SK-N-SH treated with all-trans-retinoic acid at 6 μM for 48 hours (cell line): ENCODE measurements at regions not wholly inside any gene's neighbourhood (a gene's known extent, or its start where the extent isn't known, plus 50 kb on each side); places are given as distances from the start of the nearest gene placed in this dataset.

ENCODE experiments used
- GLIS3 ChIP-seq: fragments of 250-450 bp; sonication (Bioruptor Pico); IDR thresholded peaks from 2 replicates; pipeline ENCODE4 v1.5.0; 2020; ENCODE audit warnings: mild to moderate bottlenecking, moderate library complexity
- TCF4 ChIP-seq: fragments of 250-450 bp; sonication (Bioruptor Pico); IDR thresholded peaks from 2 replicates; pipeline ENCODE4 v1.8.0; 2021; ENCODE audit warnings: mild to moderate bottlenecking, moderate library complexity, borderline replicate concordance
- ZFP3 ChIP-seq: fragments of 250-450 bp; sonication (Bioruptor Pico); IDR thresholded peaks from 2 replicates; pipeline ENCODE4 v1.5.0; 2020; ENCODE audit warnings: mild to moderate bottlenecking, moderate library complexity
- ZFP30 ChIP-seq: fragments of 450-650 bp; formaldehyde crosslinking; IDR thresholded peaks from 2 replicates; pipeline ENCODE4 v1.5.0; 2022; ENCODE audit warnings: mild to moderate bottlenecking, moderate library complexity
- ZNF565 ChIP-seq: fragments of 450-650 bp; formaldehyde crosslinking; conservative IDR thresholded peaks from 2 replicates; pipeline ENCODE4 v1.5.0; 2020; ENCODE audit warnings: low read depth, mild to moderate bottlenecking, moderate library complexity
- ZNF8 ChIP-seq: fragments of 450-650 bp; formaldehyde crosslinking; IDR thresholded peaks from 2 replicates; pipeline ENCODE4 v1.5.0; 2020; ENCODE audit warnings: mild to moderate bottlenecking, moderate library complexity
- TF ChIP-seq, protein P1 (sequence below): fragments of 250-450 bp; sonication (Bioruptor Pico); IDR thresholded peaks from 2 replicates; pipeline ENCODE4 v1.5.0; 2020; ENCODE audit warnings: mild to moderate bottlenecking, moderate library complexity

DNA sequence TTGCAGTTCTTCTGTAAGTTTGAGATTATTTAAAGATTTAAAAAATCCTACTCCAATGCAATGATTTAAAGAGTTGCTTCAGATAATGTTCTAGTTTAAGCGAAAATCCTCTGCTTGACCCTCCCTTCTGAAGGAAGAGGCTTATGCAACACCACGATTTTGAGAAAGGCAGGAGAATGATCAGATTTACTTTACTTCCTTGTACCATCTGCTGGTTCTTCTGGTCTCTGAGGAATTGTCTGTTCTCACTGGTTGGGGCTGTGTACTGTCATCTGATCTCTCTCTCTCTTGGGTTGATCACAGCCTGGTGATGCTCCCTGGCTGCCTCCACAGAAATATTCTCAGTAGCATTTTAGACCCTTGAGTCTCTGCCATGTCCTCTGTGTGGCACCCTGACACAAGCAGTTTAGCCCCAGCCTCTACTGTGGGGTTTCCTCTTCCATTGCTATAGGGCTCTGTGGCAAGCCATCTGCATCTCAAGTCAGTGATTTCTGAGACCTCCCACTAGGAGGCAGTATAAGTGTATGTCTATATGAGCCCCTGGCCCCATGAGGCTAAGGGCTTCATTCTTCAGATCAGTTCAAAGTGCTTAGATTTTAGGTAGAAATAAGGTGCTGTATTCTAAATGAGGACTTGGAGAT, 50.8 kb upstream of the PLAAT1 start:
- TF ChIP-seq ZNF565, result no peak
- TF ChIP-seq ZFP3, result no peak
- TF ChIP-seq GLIS3 (CRISPR knock-in tag), result no peak
- TF ChIP-seq, protein P1, sequence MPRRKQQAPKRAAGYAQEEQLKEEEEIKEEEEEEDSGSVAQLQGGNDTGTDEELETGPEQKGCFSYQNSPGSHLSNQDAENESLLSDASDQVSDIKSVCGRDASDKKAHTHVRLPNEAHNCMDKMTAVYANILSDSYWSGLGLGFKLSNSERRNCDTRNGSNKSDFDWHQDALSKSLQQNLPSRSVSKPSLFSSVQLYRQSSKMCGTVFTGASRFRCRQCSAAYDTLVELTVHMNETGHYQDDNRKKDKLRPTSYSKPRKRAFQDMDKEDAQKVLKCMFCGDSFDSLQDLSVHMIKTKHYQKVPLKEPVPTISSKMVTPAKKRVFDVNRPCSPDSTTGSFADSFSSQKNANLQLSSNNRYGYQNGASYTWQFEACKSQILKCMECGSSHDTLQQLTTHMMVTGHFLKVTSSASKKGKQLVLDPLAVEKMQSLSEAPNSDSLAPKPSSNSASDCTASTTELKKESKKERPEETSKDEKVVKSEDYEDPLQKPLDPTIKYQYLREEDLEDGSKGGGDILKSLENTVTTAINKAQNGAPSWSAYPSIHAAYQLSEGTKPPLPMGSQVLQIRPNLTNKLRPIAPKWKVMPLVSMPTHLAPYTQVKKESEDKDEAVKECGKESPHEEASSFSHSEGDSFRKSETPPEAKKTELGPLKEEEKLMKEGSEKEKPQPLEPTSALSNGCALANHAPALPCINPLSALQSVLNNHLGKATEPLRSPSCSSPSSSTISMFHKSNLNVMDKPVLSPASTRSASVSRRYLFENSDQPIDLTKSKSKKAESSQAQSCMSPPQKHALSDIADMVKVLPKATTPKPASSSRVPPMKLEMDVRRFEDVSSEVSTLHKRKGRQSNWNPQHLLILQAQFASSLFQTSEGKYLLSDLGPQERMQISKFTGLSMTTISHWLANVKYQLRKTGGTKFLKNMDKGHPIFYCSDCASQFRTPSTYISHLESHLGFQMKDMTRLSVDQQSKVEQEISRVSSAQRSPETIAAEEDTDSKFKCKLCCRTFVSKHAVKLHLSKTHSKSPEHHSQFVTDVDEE (CRISPR knock-in tag), result no peak
- no peak for TF ChIP-seq ZNF8 (CRISPR knock-in tag)
- no peak for TF ChIP-seq TCF4 (CRISPR knock-in tag)
- TF ChIP-seq ZFP30, result no peak
